IPS DF 6.9 (cell line): ENCODE measurements at regions not wholly inside any gene's neighbourhood (a gene's known extent, or its start where the extent isn't known, plus 50 kb on each side); places are given as distances from the start of the nearest gene placed in this dataset.

Source experiments
- DNase-seq: peaks from one replicate; pipeline ENCODE4 v3.0.0-alpha.2; 2013; ENCODE audit warnings: low read depth, low spot score
- H3K27ac ChIP-seq: one replicate; pipeline ENCODE4 v1.5.1; 2013; ENCODE audit warnings: low read length, control low read depth
- H3K27me3 ChIP-seq: 2 replicates; pipeline ENCODE4 v1.6.1; 2013; ENCODE audit warnings: mild to moderate bottlenecking, low read length; ENCODE audit not compliant: control insufficient read depth, insufficient read depth
- H3K36me3 ChIP-seq: 2 replicates; pipeline ENCODE4 v1.6.1; 2013; ENCODE audit warnings: low read length; ENCODE audit not compliant: control insufficient read depth, insufficient read depth
- H3K4me1 ChIP-seq: 2 replicates; pipeline ENCODE4 v1.6.1; 2013; ENCODE audit warnings: low read length; ENCODE audit not compliant: control insufficient read depth, insufficient read depth
- H3K4me3 ChIP-seq: 2 replicates; pipeline ENCODE4 v1.5.1; 2013; ENCODE audit warnings: mild to moderate bottlenecking, low read length
- H3K9me3 ChIP-seq: 2 replicates; pipeline ENCODE4 v1.6.1; 2013; ENCODE audit warnings: low read length, inconsistent platforms; ENCODE audit not compliant: control insufficient read depth, insufficient read depth
- WGBS: extraction: QIAGEN DNeasy Blood & Tissue Kit; methylation state at CpG from one replicate; pipeline ENCODE4 v1.1.7; 2013; ENCODE audit warnings: mixed read lengths, missing lambda C conversion rate; ENCODE audit not compliant: insufficient read length, insufficient coverage; 5-methylcytosine and 5-hydroxymethylcytosine counted together

DNA sequence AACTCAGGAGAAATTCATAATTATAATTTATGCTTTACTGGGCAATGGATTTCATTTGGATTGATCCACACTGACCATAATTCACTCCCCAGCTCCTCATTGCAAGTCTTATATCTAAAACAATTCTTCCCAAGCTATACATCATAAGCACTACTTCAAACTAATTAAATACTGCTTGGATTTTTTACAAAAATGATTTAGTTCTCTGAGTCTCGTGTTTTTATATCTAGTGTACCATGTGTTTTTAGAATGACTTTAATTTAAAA lies 443.8 kb downstream of the GPAM start:
- H3K27me3 ChIP-seq, result no peaks in the 10 kb centered on the region
- H3K36me3 ChIP-seq, result no peaks in the 10 kb centered on the region
- no peak for DNase-seq
- no peak overlapping the region for H3K27ac ChIP-seq
- no CpG with 5 or more reads among the region's 1 CpG for WGBS
- no peaks in the 10 kb centered on the region for H3K4me1 ChIP-seq
- no peak overlapping the region for H3K4me3 ChIP-seq
- H3K9me3 ChIP-seq, result no peaks in the 10 kb centered on the region

DNA sequence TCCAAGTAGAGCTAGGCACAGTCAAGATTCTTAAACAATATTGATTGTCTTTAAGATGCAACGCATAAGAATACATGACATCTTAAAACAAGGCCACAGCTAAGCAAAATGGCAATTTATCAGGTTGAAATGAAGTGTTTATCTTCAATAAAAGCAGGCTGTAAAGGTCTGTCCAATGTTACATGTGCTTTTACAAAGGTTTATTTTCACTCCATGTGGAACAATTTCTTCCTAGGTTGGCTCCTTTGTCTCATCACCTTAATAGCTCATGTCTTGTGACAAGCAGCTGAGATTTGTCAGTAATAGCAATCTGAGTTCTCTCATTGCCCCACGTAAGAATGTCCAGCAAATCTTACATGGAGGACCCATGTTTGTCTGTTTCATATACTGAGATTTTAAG lies 437.6 kb downstream of the GPAM start:
- Histone ChIP-seq H3K4me1 (no peaks in the 10 kb centered on the region), H3K36me3 (no peaks in the 10 kb centered on the region), H3K9me3 (no peaks in the 10 kb centered on the region), H3K27ac (no peak overlapping the region), H3K27me3 (no peaks in the 10 kb centered on the region), H3K4me3 (no peak overlapping the region)
- no CpG with 5 or more reads among the region's 2 CpGs for WGBS
- no peak for DNase-seq

DNA sequence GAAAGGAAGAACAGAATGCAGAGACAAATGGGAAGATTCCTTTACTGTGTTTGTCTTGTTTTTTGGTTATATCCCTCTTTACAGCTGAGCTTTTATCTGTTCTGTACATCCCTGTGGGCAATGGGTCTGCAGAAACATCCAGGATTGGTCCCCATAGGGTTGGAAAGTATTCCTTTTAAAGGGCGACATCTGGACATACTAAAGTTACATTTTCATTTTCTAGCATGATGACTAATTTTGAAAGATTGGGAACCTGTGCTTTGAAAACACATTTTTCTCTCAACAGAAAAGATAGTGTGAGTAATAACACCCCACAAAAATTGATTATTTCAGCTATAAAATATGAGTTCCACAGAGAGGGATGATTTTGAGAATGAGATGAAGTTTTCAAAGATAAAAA lies 435.8 kb downstream of the GPAM start:
- WGBS, result no CpG with 5 or more reads among the region's 1 CpG
- H3K4me1 ChIP-seq, result no peaks in the 10 kb centered on the region
- DNase-seq, result no peak
- H3K36me3 ChIP-seq, result no peaks in the 10 kb centered on the region
- no peaks in the 10 kb centered on the region for H3K27me3 ChIP-seq
- H3K27ac ChIP-seq, result no peak overlapping the region
- H3K4me3 ChIP-seq, result no peak overlapping the region
- no peaks in the 10 kb centered on the region for H3K9me3 ChIP-seq

DNA sequence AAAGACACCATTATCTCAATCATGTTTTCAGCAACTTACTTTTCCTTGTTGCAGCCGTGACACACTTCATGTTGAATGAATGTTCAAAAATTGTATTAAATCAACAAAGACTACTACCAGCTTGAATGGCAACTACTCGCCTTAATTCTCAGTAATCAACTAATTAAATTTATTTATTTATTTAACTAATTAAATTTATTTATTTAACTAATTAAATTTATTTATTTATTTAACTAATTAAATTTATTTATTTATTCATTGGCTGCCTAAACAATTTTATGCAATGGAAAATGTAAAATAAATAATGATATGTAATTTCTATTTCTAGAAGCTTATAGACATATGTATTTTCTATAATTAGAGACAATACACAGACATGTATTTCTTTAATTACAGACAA lies 435.4 kb downstream of the GPAM start:
- Histone ChIP-seq H3K27ac (no peak overlapping the region), H3K4me3 (no peak overlapping the region), H3K36me3 (no peaks in the 10 kb centered on the region), H3K27me3 (no peaks in the 10 kb centered on the region), H3K4me1 (no peaks in the 10 kb centered on the region), H3K9me3 (no peaks in the 10 kb centered on the region)
- WGBS, result 100% methylated on average over 1 of the region's 2 CpGs
- no peak for DNase-seq

GRCh38 chr10:111750165-111750849 lies 433.3 kb downstream of the GPAM start:
- no CpG with 5 or more reads among the region's 2 CpGs for WGBS
- no peak overlapping the region for H3K27ac ChIP-seq
- H3K27me3 ChIP-seq, result no peaks in the 10 kb centered on the region
- H3K4me1 ChIP-seq, result no peaks in the 10 kb centered on the region
- no peak for DNase-seq
- no peaks in the 10 kb centered on the region for H3K36me3 ChIP-seq
- no peaks in the 10 kb centered on the region for H3K9me3 ChIP-seq
- no peak overlapping the region for H3K4me3 ChIP-seq

DNA sequence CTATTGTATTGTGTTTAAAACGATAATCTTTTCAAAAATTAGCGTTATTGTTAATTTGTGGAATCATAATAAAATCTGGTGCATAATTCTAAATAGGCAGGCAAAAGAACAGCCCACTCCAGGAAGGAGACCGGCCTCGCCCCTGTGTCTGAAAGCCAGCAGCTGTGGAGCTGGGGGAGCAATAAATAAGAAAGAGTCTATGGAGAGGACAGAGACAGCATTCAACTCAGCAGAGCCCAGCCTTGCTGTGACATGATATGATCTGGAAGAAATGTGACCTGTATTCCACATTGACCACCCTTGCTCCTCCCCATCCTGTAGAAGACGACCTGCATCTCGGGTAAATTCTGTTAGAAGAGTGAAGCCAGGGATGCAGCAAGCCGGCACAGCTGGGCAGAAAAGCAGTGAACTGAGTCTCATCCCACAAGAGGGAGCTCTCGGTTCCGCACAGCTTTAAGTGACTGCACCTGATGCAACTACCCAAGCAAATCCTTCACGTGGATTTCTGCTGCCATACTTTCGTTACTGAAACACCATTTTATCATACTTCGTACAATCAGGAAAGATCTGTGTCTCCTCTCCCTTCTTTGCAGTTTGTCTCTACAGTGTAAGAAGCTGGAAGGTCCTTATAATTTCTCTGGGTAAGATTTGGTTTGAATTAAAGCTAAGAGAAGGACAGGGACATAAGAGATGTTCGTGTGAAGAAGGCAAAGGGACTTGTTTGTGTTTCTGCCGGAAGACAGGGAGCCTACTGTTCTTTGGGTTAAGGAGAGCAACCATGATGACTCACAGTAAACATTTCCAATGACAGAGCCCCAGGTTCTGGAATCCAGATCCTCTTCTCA lies 427.1 kb downstream of the GPAM start:
- no CpG with 5 or more reads among the region's 14 CpGs for WGBS
- H3K4me3 ChIP-seq, result no peak overlapping the region
- no peak overlapping the region for H3K27ac ChIP-seq
- no peaks in the 10 kb centered on the region for H3K9me3 ChIP-seq
- no peaks in the 10 kb centered on the region for H3K4me1 ChIP-seq
- H3K36me3 ChIP-seq, result no peaks in the 10 kb centered on the region
- no peaks in the 10 kb centered on the region for H3K27me3 ChIP-seq
- DNase-seq, result peak; percentile 66

- no peaks in the 10 kb centered on the region for H3K27me3 ChIP-seq
- no CpG with 5 or more reads among the region's 3 CpGs for WGBS
- no peak overlapping the region for H3K27ac ChIP-seq
Measured at GRCh38 chr10:111758593-111758992, 425.0 kb downstream of the GPAM start.

DNA sequence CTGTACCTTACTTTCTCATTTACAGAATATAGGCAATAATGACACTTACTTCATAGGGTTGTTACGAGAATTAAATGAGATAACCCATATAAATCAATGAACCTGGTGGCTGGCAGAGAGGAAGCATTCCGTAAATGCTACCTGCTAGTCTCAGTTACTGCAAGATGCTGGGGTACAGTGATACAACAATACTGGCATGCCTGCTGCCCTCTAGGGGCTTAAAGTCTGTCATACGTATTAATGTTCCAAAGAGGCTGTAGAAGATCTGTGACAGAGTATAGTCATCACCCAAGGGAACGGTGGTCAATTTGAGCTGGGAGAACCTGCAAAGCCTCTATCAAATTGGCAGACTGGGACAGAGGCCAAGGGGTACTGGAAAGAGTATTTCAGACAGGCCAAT lies 421.5 kb downstream of the GPAM start:
- H3K4me3 ChIP-seq, result no peak overlapping the region
- DNase-seq, result no peak
- H3K4me1 ChIP-seq, result no peaks in the 10 kb centered on the region
- H3K27me3 ChIP-seq, result no peaks in the 10 kb centered on the region
- no peaks in the 10 kb centered on the region for H3K9me3 ChIP-seq
- no peak overlapping the region for H3K27ac ChIP-seq
- no peaks in the 10 kb centered on the region for H3K36me3 ChIP-seq
- no CpG with 5 or more reads among the region's 4 CpGs for WGBS

More at GRCh38 chr10:111758593-111758992, 425.0 kb downstream of the GPAM start:
- H3K9me3 ChIP-seq, result no peaks in the 10 kb centered on the region
- no peaks in the 10 kb centered on the region for H3K36me3 ChIP-seq
- H3K4me1 ChIP-seq, result no peaks in the 10 kb centered on the region
- no peak overlapping the region for H3K4me3 ChIP-seq
- no peak for DNase-seq

GRCh38 chr10:111765216-111765615 lies 418.3 kb downstream of the GPAM start:
- no peaks in the 10 kb centered on the region for H3K36me3 ChIP-seq
- whole genome bisulfite sequencing, result no CpG with 5 or more reads among the region's 2 CpGs
- H3K4me3 ChIP-seq, result no peak overlapping the region
- no peaks in the 10 kb centered on the region for H3K4me1 ChIP-seq
- no peaks in the 10 kb centered on the region for H3K9me3 ChIP-seq
- H3K27ac ChIP-seq, result no peak overlapping the region
- DNase-seq, result no peak
- H3K27me3 ChIP-seq, result no peaks in the 10 kb centered on the region

DNA sequence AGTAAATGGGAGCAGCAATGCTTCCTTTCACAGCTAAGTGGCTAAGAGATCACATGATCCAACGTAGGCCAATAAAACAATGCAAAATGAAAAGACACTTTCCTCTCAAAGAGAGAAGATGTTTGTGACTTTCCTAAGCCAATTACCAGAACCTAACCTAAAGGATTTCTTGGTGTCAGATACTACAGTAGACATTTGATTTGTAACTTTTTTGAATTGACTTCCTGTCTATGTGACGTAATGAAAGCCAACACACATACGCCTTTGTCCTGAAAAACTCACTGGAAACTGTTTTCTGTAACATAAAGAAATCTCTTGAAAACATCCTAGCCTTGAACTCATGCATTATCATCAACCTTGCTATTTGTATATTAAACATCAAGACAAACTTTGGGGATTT lies 417.1 kb downstream of the GPAM start:
- H3K4me1 ChIP-seq, result no peaks in the 10 kb centered on the region
- H3K4me3 ChIP-seq, result no peak overlapping the region
- H3K27me3 ChIP-seq, result no peaks in the 10 kb centered on the region
- WGBS, result no CpG with 5 or more reads among the region's 3 CpGs
- no peak overlapping the region for H3K27ac ChIP-seq
- no peaks in the 10 kb centered on the region for H3K36me3 ChIP-seq
- DNase-seq, result no peak
- H3K9me3 ChIP-seq, result no peaks in the 10 kb centered on the region

- Histone ChIP-seq H3K36me3 (no peaks in the 10 kb centered on the region), H3K27ac (no peak overlapping the region), H3K9me3 (no peaks in the 10 kb centered on the region), H3K4me3 (no peak overlapping the region), H3K27me3 (no peaks in the 10 kb centered on the region), H3K4me1 (no peaks in the 10 kb centered on the region)
- DNase-seq, result no peak
- WGBS, result no CpG with 5 or more reads among the region's 1 CpG
Measured at GRCh38 chr10:111767661-111768060, 415.9 kb downstream of the GPAM start.
